ENCODE measurements at regions not wholly inside any gene's neighbourhood (a gene's known extent, or its start where the extent isn't known, plus 50 kb on each side); places are given as distances from the start of the nearest gene placed in this dataset.
"Not testable (repeated sequence)": the region's sequence is repeated elsewhere in the genome, so short reads cannot be mapped to it uniquely, and the experiment has no call there.

- DNase-seq (ENCODE audit: low spot score) = no peak
These were observed 465.7 kb downstream of the FBXO15 start for GRCh38 chr18:73681912-73682311.

DNA sequence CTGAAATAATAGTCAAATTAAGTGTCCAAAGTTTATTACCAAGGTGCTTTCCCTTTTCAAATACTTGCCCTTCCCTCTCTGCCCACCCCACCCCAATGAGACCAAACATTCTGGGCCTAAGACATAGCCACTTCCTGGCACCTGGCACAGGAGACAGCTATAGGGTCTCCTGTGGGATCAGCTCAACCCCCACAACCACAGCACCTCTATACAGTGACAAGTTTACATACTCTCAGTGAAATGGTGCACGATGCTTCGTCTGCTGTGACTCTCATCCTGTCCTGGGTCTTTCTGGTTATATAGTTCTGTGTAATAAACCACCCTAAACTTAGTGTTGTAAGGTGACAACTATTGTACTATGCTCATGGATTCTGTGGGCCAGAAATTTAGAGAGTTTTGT is 466.2 kb downstream of the FBXO15 start:
- no peak for DNase-seq (ENCODE audit: low spot score)

- DNase-seq (ENCODE audit: low spot score) = no peak
These were observed 467.5 kb downstream of the FBXO15 start for GRCh38 chr18:73679941-73680712.

DNA sequence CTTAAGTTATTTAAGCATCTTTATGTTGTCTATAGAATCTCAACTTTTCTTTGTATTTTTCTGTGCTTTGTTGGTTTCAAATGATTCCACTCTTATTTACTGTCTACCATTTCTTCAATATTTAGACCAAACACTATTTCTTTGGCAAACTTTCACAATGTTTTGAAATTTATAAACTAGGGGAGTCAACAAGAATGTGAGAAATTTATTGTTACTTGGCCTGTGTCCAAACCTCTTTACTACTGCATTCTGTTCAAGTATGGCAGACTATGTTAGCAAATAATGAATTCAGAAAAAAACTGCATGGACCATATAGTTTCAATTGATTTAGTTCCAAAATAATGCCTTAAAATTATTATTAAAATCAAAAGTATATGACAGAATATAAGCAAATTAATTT is 470.2 kb downstream of the FBXO15 start:
- DNase-seq (ENCODE audit: low spot score) = no peak

- no peak for DNase-seq (ENCODE audit: low spot score)
These were observed 473.3 kb downstream of the FBXO15 start for GRCh38 chr18:73674125-73674865.

DNA sequence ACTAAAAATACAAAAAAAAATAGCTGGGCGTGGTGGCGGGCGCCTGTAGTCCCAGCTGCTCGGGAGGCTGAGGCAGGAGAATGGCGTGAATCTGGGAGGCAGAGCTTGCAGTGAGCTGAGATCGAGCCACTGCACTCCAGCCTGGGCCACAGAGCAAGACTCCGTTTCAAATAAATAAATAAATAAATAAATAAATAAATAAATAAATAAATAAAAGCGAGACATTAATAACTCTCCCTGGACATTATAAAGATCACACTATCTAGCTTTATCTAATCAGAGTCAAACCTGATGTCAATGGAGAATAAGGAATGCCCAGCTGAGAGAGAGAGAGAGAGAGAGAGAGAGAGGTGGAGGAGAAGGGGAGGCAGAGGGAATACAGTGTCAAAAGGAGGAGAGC is 476.2 kb downstream of the FBXO15 start:
- DNase-seq (ENCODE audit: low spot score) = not testable (repeated sequence)

DNA sequence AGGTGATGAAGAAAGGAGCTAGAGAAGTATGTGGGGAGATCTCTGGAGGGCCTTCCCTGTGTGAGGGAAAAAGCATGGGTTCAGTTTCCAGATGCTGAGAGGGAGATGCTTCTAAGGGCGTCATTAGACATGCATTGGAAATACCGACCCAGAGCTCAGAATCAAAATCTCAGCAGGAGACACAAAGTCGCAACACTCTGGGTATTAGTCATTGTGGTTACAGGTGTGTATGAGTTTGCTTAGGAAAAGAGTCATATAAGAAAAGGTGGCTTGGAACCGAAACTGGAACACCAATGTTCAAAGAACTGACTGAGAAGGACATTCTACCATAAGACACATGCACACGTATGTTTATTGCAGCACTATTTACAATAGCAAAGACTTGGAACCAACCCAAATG is 477.1 kb downstream of the FBXO15 start:
- DNase-seq (ENCODE audit: low spot score) = no peak

DNA sequence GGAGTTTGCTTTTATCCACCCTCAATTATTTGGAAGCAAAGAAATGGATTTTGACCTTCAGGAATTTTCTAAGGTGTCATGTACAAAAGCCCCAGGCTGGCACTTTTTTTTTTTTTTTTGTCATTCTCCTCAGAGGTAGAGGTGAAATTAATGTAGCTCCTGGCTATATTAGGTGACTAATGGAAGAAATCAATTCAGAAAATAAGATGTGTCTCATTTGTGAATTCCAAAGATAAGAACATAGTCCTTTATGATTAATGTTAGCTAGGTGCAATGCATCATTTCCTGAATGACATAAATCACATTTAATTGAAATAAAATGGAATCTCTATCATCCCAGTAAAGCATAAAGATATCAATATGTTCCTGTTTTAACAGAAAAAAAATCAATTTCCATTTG is 477.6 kb downstream of the FBXO15 start:
- DNase-seq (ENCODE audit: low spot score) = no peak

- no peak for DNase-seq (ENCODE audit: low spot score)
These were observed 478.3 kb downstream of the FBXO15 start for GRCh38 chr18:73669297-73669696.

GRCh38 chr18:73668051-73668450 is 479.6 kb downstream of the FBXO15 start:
- DNase-seq (ENCODE audit: low spot score) = no peak

DNA sequence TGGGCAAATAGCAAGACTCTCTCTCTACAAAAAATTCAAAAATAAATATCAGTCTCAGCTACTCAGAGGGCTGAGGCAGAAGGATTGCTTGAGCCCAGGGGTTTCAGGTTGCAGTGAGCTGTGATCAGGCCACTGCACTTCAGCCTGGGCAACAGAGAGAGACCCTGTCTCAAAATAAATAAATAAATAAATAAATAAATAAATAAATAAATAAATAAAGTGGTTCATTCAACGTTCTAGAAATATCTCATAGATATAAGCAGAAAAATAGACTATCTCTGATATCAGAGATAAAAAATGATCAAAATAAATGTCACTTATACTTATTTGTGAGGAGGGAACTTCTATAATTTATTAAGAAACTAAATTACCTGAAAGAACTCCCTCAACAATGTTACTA is 480.9 kb downstream of the FBXO15 start:
- no peak for DNase-seq (ENCODE audit: low spot score)

GRCh38 chr18:73664896-73665295 is 482.7 kb downstream of the FBXO15 start:
- DNase-seq (ENCODE audit: low spot score) = no peak

- peak; percentile 14 for DNase-seq (ENCODE audit: low spot score)
These were observed 484.1 kb downstream of the FBXO15 start for GRCh38 chr18:73663581-73663980.

GRCh38 chr18:73662421-73662820 is 485.2 kb downstream of the FBXO15 start:
- no peak for DNase-seq (ENCODE audit: low spot score)

GRCh38 chr18:73660931-73661856 is 486.4 kb downstream of the FBXO15 start:
- DNase-seq (ENCODE audit: low spot score) = no peak

DNA sequence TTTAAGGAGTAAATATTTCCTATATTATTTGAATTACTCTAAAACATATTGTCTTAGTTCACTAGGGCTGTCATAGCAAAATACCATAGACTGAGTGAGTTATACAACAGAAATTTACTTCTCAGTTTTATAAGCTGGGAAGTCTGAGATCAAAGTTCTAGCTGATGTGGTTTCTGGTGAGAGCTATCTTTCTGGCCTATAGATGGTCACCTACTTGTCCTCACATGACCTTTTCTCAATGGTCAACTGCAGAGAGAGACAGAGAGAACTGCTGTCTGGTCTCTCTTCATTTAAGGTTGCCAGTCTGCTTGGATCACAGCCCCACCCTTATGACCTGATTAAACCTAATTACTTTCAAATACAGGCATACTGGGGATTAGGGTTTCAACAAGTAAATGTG is 490.9 kb downstream of the FBXO15 start:
- no peak for DNase-seq (ENCODE audit: low spot score)

DNA sequence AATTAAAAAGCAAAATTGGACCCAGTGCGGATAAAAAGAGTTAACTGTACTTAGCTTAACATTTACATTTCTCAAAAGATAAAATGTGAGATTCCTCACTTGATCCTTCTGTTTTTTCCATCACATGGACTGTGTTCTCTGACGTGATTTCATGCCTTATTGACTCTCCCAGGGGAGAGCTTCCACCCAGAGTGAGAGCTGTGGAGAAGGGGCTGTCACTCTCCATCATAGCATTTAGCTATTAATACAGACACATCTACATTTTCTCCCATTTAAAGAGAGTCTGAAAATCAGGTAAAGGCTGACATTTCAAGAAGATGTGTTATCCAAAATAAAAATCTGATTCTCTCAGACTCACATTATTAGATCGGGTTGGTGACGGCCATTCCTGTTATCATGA is 493.8 kb downstream of the FBXO15 start:
- no peak for DNase-seq (ENCODE audit: low spot score)

DNA sequence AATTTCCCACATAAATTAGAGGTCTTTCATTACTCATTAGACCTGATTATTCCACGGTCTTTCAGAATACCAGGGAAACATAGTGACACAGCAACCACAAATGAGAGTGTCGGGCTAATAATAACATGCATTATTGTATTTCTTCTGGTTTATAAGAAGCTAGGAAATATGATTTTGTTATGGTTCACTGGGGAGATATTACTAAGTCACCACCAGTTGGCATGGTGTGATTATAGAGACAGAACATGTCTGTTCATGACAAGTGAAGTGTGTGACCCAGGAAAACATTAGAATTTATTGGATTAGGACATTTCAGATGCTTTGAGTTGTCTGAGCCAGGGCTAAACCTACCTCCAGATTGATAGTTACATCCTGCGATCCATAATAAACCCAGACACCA is 494.4 kb downstream of the FBXO15 start:
- no peak for DNase-seq (ENCODE audit: low spot score)

- DNase-seq (ENCODE audit: low spot score) = no peak
These were observed 500.2 kb downstream of the FBXO15 start for GRCh38 chr18:73647391-73647790.

GRCh38 chr18:73646772-73647171 is 500.9 kb downstream of the FBXO15 start:
- DNase-seq (ENCODE audit: low spot score) = no peak

GRCh38 chr18:73646196-73646595 is 501.4 kb downstream of the FBXO15 start:
- no peak for DNase-seq (ENCODE audit: low spot score)

DNA sequence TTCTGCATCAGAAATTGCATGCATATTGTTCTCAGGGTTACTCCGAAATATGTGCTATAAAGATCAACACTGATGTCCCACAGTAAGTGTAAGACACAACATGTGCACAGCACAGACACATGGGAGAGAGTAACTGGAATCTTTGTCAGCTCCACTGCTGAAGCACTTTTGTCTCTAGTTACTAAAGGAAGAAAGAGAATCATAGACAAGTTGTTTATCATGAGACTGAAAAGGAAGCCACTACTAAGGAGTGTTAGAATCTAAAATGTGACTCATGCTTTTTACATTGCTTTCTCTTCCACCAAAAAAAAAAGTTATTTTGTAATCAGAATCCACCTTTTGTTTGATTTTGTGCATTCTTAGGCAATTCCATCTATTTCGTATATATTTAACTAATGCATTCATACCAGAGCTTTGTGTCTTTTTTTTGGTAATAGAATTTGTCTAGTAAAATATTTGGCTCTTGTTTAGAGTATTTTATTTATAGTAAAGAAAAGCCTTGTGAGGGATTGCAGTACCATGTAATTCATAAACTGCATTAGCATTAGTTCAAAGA is 502.4 kb downstream of the FBXO15 start:
- DNase-seq (ENCODE audit: low spot score) = no peak
